Epithelial cell of esophagus (primary cell): ENCODE measurements at regions not wholly inside any gene's neighbourhood (a gene's known extent, or its start where the extent isn't known, plus 50 kb on each side); places are given as distances from the start of the nearest gene placed in this dataset.
A peak's percentile ranks its signal among the peaks of the same experiment; 100 is the strongest.

Source experiments
- DNase-seq: peaks from one replicate; pipeline ENCODE4 v3.0.0; 2010; ENCODE audit warnings: low read depth
- H3K4me3 ChIP-seq: 2 replicates; pipeline ENCODE4 v1.5.1; 2011; ENCODE audit warnings: mild to moderate bottlenecking, low read length, control low read depth
- CTCF ChIP-seq: IDR thresholded peaks from 2 replicates; pipeline ENCODE4 v1.5.1; 2011; ENCODE audit warnings: low read depth, mild to moderate bottlenecking, low read length, control low read depth, inconsistent platforms; ENCODE audit not compliant: insufficient read depth; ENCODE audit errors: missing control alignments

GRCh38 chr5:119840175-119840574, 210.8 kb downstream of the FAM170A start:
- H3K4me3 ChIP-seq, result no peak overlapping the region
- no peak for TF ChIP-seq CTCF
- DNase-seq, result peak; percentile 61

- H3K4me3 ChIP-seq, result no peak overlapping the region
- no peak for TF ChIP-seq CTCF
- DNase-seq, result no peak
These were observed 222.8 kb downstream of the FAM170A start for GRCh38 chr5:119852140-119852539.

- H3K4me3 ChIP-seq, result no peak overlapping the region
- DNase-seq, result peak; percentile 30
- no peak for TF ChIP-seq CTCF
These were observed 231.1 kb downstream of the FAM170A start for GRCh38 chr5:119860463-119860862.

- H3K4me3 ChIP-seq, result no peak overlapping the region
- no peak for TF ChIP-seq CTCF
- DNase-seq, result no peak
These were observed 233.3 kb downstream of the FAM170A start for GRCh38 chr5:119862619-119863018.

- DNase-seq, result no peak
- TF ChIP-seq CTCF, result no peak
- no peak overlapping the region for H3K4me3 ChIP-seq
These were observed 234.9 kb downstream of the FAM170A start for GRCh38 chr5:119864286-119864685.

GRCh38 chr5:119873611-119874010, 244.3 kb downstream of the FAM170A start:
- no peak for TF ChIP-seq CTCF
- DNase-seq, result no peak
- no peak overlapping the region for H3K4me3 ChIP-seq

- no peak for TF ChIP-seq CTCF
- no peak overlapping the region for H3K4me3 ChIP-seq
- no peak for DNase-seq
These were observed 247.2 kb downstream of the FAM170A start for GRCh38 chr5:119876522-119876921.
